KMS-11 (cell line): ENCODE measurements at regions not wholly inside any gene's neighbourhood (a gene's known extent, or its start where the extent isn't known, plus 50 kb on each side); places are given as distances from the start of the nearest gene placed in this dataset.

Experiments used
- H2AFZ ChIP-seq: fragments of 200-600 bp; sonication (generic); 2 replicates; pipeline ENCODE4 v1.6.1; 2016; ENCODE audit warnings: antibody characterized with exemption, mixed run types, low read depth
- H3K27ac ChIP-seq: fragments of 200-600 bp; sonication (generic); 2 replicates; pipeline ENCODE4 v1.6.1; 2016; ENCODE audit warnings: mild to moderate bottlenecking, mixed run types
- H3K27me3 ChIP-seq: fragments of 200-600 bp; sonication (generic); 2 replicates; pipeline ENCODE4 v1.6.1; 2017; ENCODE audit warnings: mild to moderate bottlenecking, low read depth, mixed run types, moderate library complexity; ENCODE audit not compliant: insufficient read depth
- H3K36me3 ChIP-seq: fragments of 200-600 bp; sonication (generic); 2 replicates; pipeline ENCODE4 v1.6.1; 2017; ENCODE audit warnings: mild to moderate bottlenecking, mixed run types; ENCODE audit not compliant: insufficient read depth
- H3K4me1 ChIP-seq: fragments of 200-600 bp; sonication (generic); 2 replicates; pipeline ENCODE4 v1.6.1; 2016; ENCODE audit warnings: mild to moderate bottlenecking, low read depth, mixed run types; ENCODE audit not compliant: poor library complexity, severe bottlenecking
- H3K4me2 ChIP-seq: fragments of 200-600 bp; sonication (generic); 2 replicates; pipeline ENCODE4 v1.7.0; 2016; ENCODE audit warnings: mild to moderate bottlenecking, mixed run types
- H3K4me3 ChIP-seq: fragments of 200-600 bp; sonication (generic); IDR thresholded peaks from 2 replicates; pipeline ENCODE4 v1.6.1; 2017; ENCODE audit warnings: low read depth, low read length, mixed read lengths; ENCODE audit not compliant: insufficient read depth
- H3K79me2 ChIP-seq: fragments of 200-600 bp; sonication (generic); 2 replicates; pipeline ENCODE4 v1.6.1; 2016; ENCODE audit warnings: low read depth, mixed run types; ENCODE audit not compliant: insufficient read depth
- H3K9ac ChIP-seq: fragments of 200-600 bp; sonication (generic); 2 replicates; pipeline ENCODE4 v1.6.1; 2016; ENCODE audit warnings: mild to moderate bottlenecking, mixed run types
- H4K20me1 ChIP-seq: fragments of 200-600 bp; sonication (generic); 2 replicates; pipeline ENCODE4 v1.6.1; 2016; ENCODE audit warnings: mild to moderate bottlenecking, mixed run types; ENCODE audit not compliant: insufficient read depth
- CTCF ChIP-seq: fragments of 200-600 bp; sonication (generic); conservative IDR thresholded peaks from 2 replicates; pipeline ENCODE4 v1.6.1; 2017; ENCODE audit warnings: low read depth, mild to moderate bottlenecking, antibody characterized with exemption, low read length, moderate library complexity, mixed read lengths

GRCh38 chr17:71938340-71939010 lies 182.3 kb upstream of the SOX9 start:
- Histone ChIP-seq H3K4me1 (no peaks in the 10 kb centered on the region), H3K4me3 (no peak overlapping the region), H2AFZ (no peak overlapping the region), H3K27me3 (no peaks in the 10 kb centered on the region), H3K36me3 (no peaks in the 10 kb centered on the region), H3K9ac (no peak overlapping the region), H3K27ac (no peak overlapping the region), H3K79me2 (no peaks in the 10 kb centered on the region), H4K20me1 (no peaks in the 10 kb centered on the region), H3K4me2 (no peak overlapping the region)
- no peak for TF ChIP-seq CTCF

- Histone ChIP-seq H3K9ac (no peak overlapping the region), H3K4me3 (no peak overlapping the region), H3K4me1 (no peaks in the 10 kb centered on the region), H3K79me2 (no peaks in the 10 kb centered on the region), H3K36me3 (no peaks in the 10 kb centered on the region), H4K20me1 (no peaks in the 10 kb centered on the region), H3K27ac (no peak overlapping the region), H3K4me2 (no peak overlapping the region), H2AFZ (no peak overlapping the region), H3K27me3 (no peaks in the 10 kb centered on the region)
- TF ChIP-seq CTCF: no peak
These were observed 178.9 kb upstream of the SOX9 start for GRCh38 chr17:71941920-71942319.

- H3K27ac ChIP-seq: no peak overlapping the region
- H3K79me2 ChIP-seq: no peaks in the 10 kb centered on the region
- H3K4me3 ChIP-seq: no peak overlapping the region
- H2AFZ ChIP-seq: no peak overlapping the region
- H3K9ac ChIP-seq: no peak overlapping the region
- H3K4me1 ChIP-seq: no peaks in the 10 kb centered on the region
- TF ChIP-seq CTCF: no peak
- no peak overlapping the region for H3K4me2 ChIP-seq
- no peaks in the 10 kb centered on the region for H3K36me3 ChIP-seq
- no peaks in the 10 kb centered on the region for H3K27me3 ChIP-seq
- H4K20me1 ChIP-seq: no peaks in the 10 kb centered on the region
These were observed 178.2 kb upstream of the SOX9 start for GRCh38 chr17:71942626-71943025.

GRCh38 chr17:71948703-71949422 lies 172.0 kb upstream of the SOX9 start:
- Histone ChIP-seq H4K20me1 (no peaks in the 10 kb centered on the region), H3K4me3 (no peak overlapping the region), H3K9ac (no peak overlapping the region), H2AFZ (no peak overlapping the region), H3K4me1 (no peaks in the 10 kb centered on the region), H3K79me2 (no peaks in the 10 kb centered on the region), H3K27ac (no peak overlapping the region), H3K4me2 (no peak overlapping the region), H3K27me3 (no peaks in the 10 kb centered on the region), H3K36me3 (no peaks in the 10 kb centered on the region)
- TF ChIP-seq CTCF: no peak
